Glutamatergic neuron (in vitro differentiated cells): ENCODE measurements at regions not wholly inside any gene's neighbourhood (a gene's known extent, or its start where the extent isn't known, plus 50 kb on each side); places are given as distances from the start of the nearest gene placed in this dataset.

ENCODE experiments used
- DNase-seq: peaks from one replicate; pipeline ENCODE4 v3.0.0; 2022
- H3K27ac Mint-ChIP-seq: one replicate; pipeline ENCODE4 v1.8.0; 2020; ENCODE audit warnings: mild to moderate bottlenecking, mixed read lengths, inconsistent platforms; ENCODE audit not compliant: unreplicated experiment
- H3K27me3 Mint-ChIP-seq: one replicate; pipeline ENCODE4 v1.8.0; 2020; ENCODE audit warnings: mild to moderate bottlenecking, moderate library complexity, mixed read lengths, inconsistent platforms; ENCODE audit not compliant: unreplicated experiment
- H3K36me3 Mint-ChIP-seq: one replicate; pipeline ENCODE4 v1.8.0; 2020; ENCODE audit warnings: mild to moderate bottlenecking, mixed read lengths, inconsistent platforms; ENCODE audit not compliant: unreplicated experiment
- H3K4me1 Mint-ChIP-seq: one replicate; pipeline ENCODE4 v1.8.0; 2020; ENCODE audit warnings: mild to moderate bottlenecking, low read depth, mixed read lengths, inconsistent platforms; ENCODE audit not compliant: unreplicated experiment
- H3K4me3 Mint-ChIP-seq: one replicate; pipeline ENCODE4 v1.8.0; 2020; ENCODE audit warnings: mild to moderate bottlenecking, mixed read lengths, inconsistent platforms; ENCODE audit not compliant: unreplicated experiment
- H3K9me3 Mint-ChIP-seq: one replicate; pipeline ENCODE4 v1.8.0; 2020; ENCODE audit warnings: mild to moderate bottlenecking, moderate library complexity, mixed read lengths, inconsistent platforms; ENCODE audit not compliant: unreplicated experiment
- TF ChIP-seq, protein P1 (sequence below): fragments of 200-600 bp; sonication (generic); IDR thresholded peaks from one replicate; pipeline ENCODE4 v1.5.0; 2021; ENCODE audit not compliant: partially characterized antibody, unreplicated experiment

DNA sequence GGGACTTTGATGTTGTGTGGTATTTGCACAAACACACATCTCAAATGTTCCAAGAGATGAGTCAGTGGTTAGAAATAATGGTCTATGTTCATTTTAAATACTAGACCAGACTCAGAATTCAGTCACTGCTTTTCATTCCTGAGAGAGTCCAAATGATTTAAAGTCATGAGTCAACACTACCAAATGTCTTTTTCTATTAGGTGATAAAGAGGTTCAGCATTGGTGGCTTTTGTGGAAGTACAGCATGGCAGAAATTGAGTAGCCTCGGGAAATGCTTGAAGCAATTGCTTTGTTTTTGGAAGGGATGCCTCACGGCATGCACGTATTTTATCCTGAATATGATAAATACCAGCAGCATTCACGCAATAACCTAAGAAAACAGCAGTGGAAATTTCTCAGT lies 115.7 kb downstream of the DIO2 start:
- Mint-ChIP-seq H3K9me3 (peaks cover under 1% of the 10 kb centered on the region), H3K4me3 (no peak overlapping the region), H3K4me1 (no peaks in the 10 kb centered on the region), H3K27me3 (no peaks in the 10 kb centered on the region), H3K36me3 (no peaks in the 10 kb centered on the region), H3K27ac (no peak overlapping the region)
- no peak for DNase-seq
- TF ChIP-seq, protein P1, sequence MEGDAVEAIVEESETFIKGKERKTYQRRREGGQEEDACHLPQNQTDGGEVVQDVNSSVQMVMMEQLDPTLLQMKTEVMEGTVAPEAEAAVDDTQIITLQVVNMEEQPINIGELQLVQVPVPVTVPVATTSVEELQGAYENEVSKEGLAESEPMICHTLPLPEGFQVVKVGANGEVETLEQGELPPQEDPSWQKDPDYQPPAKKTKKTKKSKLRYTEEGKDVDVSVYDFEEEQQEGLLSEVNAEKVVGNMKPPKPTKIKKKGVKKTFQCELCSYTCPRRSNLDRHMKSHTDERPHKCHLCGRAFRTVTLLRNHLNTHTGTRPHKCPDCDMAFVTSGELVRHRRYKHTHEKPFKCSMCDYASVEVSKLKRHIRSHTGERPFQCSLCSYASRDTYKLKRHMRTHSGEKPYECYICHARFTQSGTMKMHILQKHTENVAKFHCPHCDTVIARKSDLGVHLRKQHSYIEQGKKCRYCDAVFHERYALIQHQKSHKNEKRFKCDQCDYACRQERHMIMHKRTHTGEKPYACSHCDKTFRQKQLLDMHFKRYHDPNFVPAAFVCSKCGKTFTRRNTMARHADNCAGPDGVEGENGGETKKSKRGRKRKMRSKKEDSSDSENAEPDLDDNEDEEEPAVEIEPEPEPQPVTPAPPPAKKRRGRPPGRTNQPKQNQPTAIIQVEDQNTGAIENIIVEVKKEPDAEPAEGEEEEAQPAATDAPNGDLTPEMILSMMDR: no peak

DNA sequence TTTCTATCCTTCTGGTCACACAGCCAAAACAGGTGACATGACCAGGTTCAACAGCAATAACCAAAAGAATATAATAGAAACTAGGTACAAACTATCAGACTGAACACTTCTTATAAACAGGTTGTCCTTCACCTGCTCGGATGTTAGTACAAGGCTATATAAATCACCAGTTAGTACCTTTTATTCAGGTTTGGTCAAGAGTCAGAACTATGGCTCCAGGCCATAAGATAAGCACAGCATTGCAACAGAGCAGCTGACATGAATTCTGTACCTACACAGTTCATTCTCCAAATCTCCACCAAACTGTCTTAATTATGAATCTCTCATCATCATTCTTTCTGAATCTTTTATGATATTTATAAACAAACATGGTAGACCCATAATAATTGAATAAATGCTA lies 123.9 kb downstream of the DIO2 start:
- peaks cover 2% of the 10 kb centered on the region for H3K9me3 Mint-ChIP-seq
- no peaks in the 10 kb centered on the region for H3K4me1 Mint-ChIP-seq
- TF ChIP-seq, protein P1: no peak
- DNase-seq: no peak
- no peak overlapping the region for H3K4me3 Mint-ChIP-seq
- H3K27me3 Mint-ChIP-seq: peaks cover 1% of the 10 kb centered on the region
- H3K36me3 Mint-ChIP-seq: no peaks in the 10 kb centered on the region
- no peak overlapping the region for H3K27ac Mint-ChIP-seq

DNA sequence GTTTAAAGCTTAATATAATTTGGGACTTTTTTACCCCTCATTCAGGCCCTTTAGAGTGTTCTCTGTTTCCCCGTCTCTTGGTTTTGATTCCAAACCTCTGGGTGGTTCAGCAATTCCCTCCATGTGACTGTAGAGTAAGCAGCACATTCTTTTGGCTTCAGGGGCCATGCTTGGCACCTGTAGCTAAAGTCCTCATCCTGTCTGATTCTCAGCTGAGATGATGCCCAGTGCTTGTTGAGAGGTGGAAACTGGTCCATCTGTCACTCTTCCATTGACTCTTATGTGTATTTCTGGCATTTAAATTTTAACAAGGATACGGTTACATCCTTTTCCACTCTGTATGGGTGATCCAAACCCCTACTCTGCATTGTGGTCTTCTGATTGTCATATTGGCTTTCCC lies 127.1 kb downstream of the DIO2 start:
- Mint-ChIP-seq H3K9me3 (no peaks in the 10 kb centered on the region), H3K4me1 (no peaks in the 10 kb centered on the region), H3K36me3 (no peaks in the 10 kb centered on the region), H3K27me3 (peaks cover 1% of the 10 kb centered on the region), H3K4me3 (no peak overlapping the region), H3K27ac (no peak overlapping the region)
- TF ChIP-seq, protein P1: no peak
- no peak for DNase-seq

DNA sequence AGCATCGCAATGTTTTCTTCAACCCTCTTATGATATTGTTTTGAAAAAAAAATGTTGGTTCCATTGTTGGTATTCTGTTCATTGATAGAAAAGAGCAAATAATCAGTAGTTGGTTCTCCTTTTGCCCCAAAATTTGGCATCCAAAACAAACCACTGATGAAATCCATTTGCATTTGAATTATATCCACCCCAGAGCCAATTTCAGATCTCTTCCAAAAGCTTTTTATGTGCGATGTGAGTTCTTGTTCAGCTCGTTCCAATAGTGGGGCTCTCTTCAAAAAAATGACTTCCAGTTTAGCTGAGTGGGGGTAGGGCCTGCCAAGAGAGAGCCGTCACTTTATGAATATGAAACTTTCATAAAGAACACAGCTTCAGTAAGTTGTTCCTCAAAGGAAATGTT lies 130.7 kb downstream of the DIO2 start:
- Mint-ChIP-seq H3K4me1 (no peaks in the 10 kb centered on the region), H3K4me3 (no peak overlapping the region), H3K27ac (no peak overlapping the region), H3K36me3 (no peaks in the 10 kb centered on the region), H3K9me3 (no peaks in the 10 kb centered on the region), H3K27me3 (peaks cover 2% of the 10 kb centered on the region)
- no peak for DNase-seq
- TF ChIP-seq, protein P1: no peak

DNA sequence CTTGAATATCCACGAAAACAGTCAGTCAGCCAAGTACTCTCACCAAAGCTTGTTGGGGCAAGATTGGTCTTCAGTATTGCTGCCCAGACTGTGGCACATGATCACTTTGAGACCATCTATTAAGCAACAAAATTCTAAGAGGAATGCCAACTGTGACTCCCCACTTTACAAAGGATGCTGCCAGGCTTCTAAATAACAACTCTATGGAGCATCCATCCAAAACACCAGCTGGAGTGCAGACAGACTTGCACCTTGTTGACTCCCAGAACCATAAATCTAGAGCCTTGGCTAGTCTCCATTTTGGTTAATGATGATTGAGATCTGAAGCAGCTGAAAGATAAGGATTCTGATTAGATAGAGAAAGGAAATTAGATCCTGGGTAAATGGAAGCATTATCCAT lies 132.8 kb downstream of the DIO2 start:
- Mint-ChIP-seq H3K9me3 (no peaks in the 10 kb centered on the region), H3K4me3 (no peak overlapping the region), H3K27me3 (peaks cover 2% of the 10 kb centered on the region), H3K27ac (no peak overlapping the region), H3K4me1 (no peaks in the 10 kb centered on the region), H3K36me3 (no peaks in the 10 kb centered on the region)
- no peak for DNase-seq
- TF ChIP-seq, protein P1: no peak
